HCT116 (cell line): ENCODE measurements at regions not wholly inside any gene's neighbourhood (a gene's known extent, or its start where the extent isn't known, plus 50 kb on each side); places are given as distances from the start of the nearest gene placed in this dataset.

ENCODE experiments used
- CTCF ChIP-seq, 3 experiments: fragments of 200-600 bp in 1 of 3; sonication (generic) in 1 of 3; IDR thresholded peaks in 2 of 3; conservative IDR thresholded peaks in 1 of 3; 2 replicates each; pipeline ENCODE4 v1.5.1; 2012 to 2017; ENCODE audit warnings: low read depth in 2 of 3, low read length in 2 of 3, antibody characterized with exemption in 1 of 3, borderline replicate concordance in 1 of 3, control low read depth in 1 of 3, mild to moderate bottlenecking in 1 of 3, mixed read lengths in 1 of 3, mixed run types in 1 of 3, moderate library complexity in 1 of 3; ENCODE audit not compliant: insufficient read depth in 1 of 3
- EZH2 ChIP-seq: fragments of 200-600 bp; sonication (generic); IDR thresholded peaks from 2 replicates; pipeline ENCODE4 v1.6.1; 2017; ENCODE audit warnings: antibody characterized with exemption, mixed run types
- JUND ChIP-seq: IDR thresholded peaks from 2 replicates; pipeline ENCODE4 v1.6.1; 2012
- POLR2A ChIP-seq: IDR thresholded peaks from 2 replicates; pipeline ENCODE4 v1.7.0; 2011; ENCODE audit warnings: borderline replicate concordance; ENCODE audit not compliant: insufficient read depth, insufficient read length; ENCODE audit errors: extremely low read depth
- POLR2AphosphoS5 ChIP-seq: IDR thresholded peaks from 2 replicates; pipeline ENCODE4 v1.6.1; 2011; ENCODE audit warnings: mild to moderate bottlenecking, low read depth, low read length, moderate library complexity
- SIN3A ChIP-seq: IDR thresholded peaks from 2 replicates; pipeline ENCODE4 v1.6.1; 2012; ENCODE audit warnings: low read depth

- no peak for TF ChIP-seq CTCF (IDR thresholded peaks at IDR 0.05 in 2 of 3, conservative IDR thresholded peaks at IDR 0.05 in 1 of 3; ENCODE audit: borderline replicate concordance in 1 of 3, insufficient read depth in 1 of 3, low read depth in 2 of 3, low read length in 2 of 3)
- no peak for TF ChIP-seq POLR2A
- no peak for TF ChIP-seq POLR2AphosphoS5
- TF ChIP-seq EZH2 = no peak
- no peak for TF ChIP-seq SIN3A
- no peak for TF ChIP-seq JUND
Observed at GRCh38 chrX:35726176-35726575, 72.0 kb upstream of the MAGEB16 start.
